Neural cell (in vitro differentiated cells): ENCODE measurements at regions not wholly inside any gene's neighbourhood (a gene's known extent, or its start where the extent isn't known, plus 50 kb on each side); places are given as distances from the start of the nearest gene placed in this dataset.

Experiments
- H2AFZ ChIP-seq: fragments of 200-600, 300-800 bp; sonication (generic), shearing (Covaris generic); 2 replicates; pipeline ENCODE4 v1.6.0; 2014; ENCODE audit warnings: low read depth, mild to moderate bottlenecking, antibody characterized with exemption, low read length, moderate library complexity
- H3F3A ChIP-seq: fragments of 200-600 bp; shearing (Covaris generic); 2 replicates; pipeline ENCODE4 v1.6.1; 2016; ENCODE audit warnings: mild to moderate bottlenecking, moderate library complexity, mixed read lengths, antibody characterized with exemption, low read length; ENCODE audit not compliant: insufficient read depth, poor library complexity, severe bottlenecking
- H3K27ac ChIP-seq: fragments of 200-600, 300-800 bp; sonication (generic), shearing (Covaris generic); 2 replicates; pipeline ENCODE4 v1.5.1; 2014; ENCODE audit warnings: mild to moderate bottlenecking, low read length, moderate library complexity
- H3K27me3 ChIP-seq: fragments of 300-800, 200-600 bp; sonication (generic), shearing (Covaris generic); 2 replicates; pipeline ENCODE4 v1.6.0; 2014; ENCODE audit warnings: mild to moderate bottlenecking, low read depth, low read length, moderate library complexity; ENCODE audit not compliant: insufficient read depth
- H3K36me3 ChIP-seq: fragments of 300-800, 200-600 bp; sonication (generic), shearing (Covaris generic); 2 replicates; pipeline ENCODE4 v1.5.1; 2014; ENCODE audit warnings: mild to moderate bottlenecking, antibody characterized with exemption, low read length, moderate library complexity; ENCODE audit not compliant: insufficient read depth
- H3K4me2 ChIP-seq: fragments of 300-800, 200-600 bp; sonication (generic), shearing (Covaris generic); 2 replicates; pipeline ENCODE4 v1.6.0; 2014; ENCODE audit warnings: mild to moderate bottlenecking, low read length
- H3K4me3 ChIP-seq: fragments of 300-800, 200-600 bp; sonication (generic), shearing (Covaris generic); 2 replicates; pipeline ENCODE4 v1.5.1; 2014; ENCODE audit warnings: mild to moderate bottlenecking, low read length, moderate library complexity
- H3K79me2 ChIP-seq: fragments of 200-600 bp; shearing (Covaris generic); replicated peaks from 2 replicates; pipeline ENCODE4 v1.6.0; 2014; ENCODE audit warnings: mild to moderate bottlenecking, low read length, moderate library complexity; ENCODE audit not compliant: insufficient read depth
- H3K9ac ChIP-seq: fragments of 300-800, 200-600 bp; sonication (generic), shearing (Covaris generic); 2 replicates; pipeline ENCODE4 v1.6.1; 2016; ENCODE audit warnings: mild to moderate bottlenecking, low read length, mixed read lengths
- H3K9me2 ChIP-seq: fragments of 200-600 bp; shearing (Covaris generic); 2 replicates; pipeline ENCODE4 v1.6.1; 2016; ENCODE audit warnings: mild to moderate bottlenecking, low read length, mixed read lengths; ENCODE audit not compliant: insufficient read depth
- H3K9me3 ChIP-seq: fragments of 200-600, 300-800 bp; sonication (generic), shearing (Covaris generic); 2 replicates; pipeline ENCODE4 v1.6.1; 2016; ENCODE audit warnings: mild to moderate bottlenecking, mixed run types, low read length, moderate library complexity, mixed read lengths
- H4K20me1 ChIP-seq: fragments of 200-600 bp; shearing (Covaris generic); 2 replicates; pipeline ENCODE4 v1.6.1; 2016; ENCODE audit warnings: mild to moderate bottlenecking, mixed run types; ENCODE audit not compliant: insufficient read depth
- CTCF ChIP-seq: fragments of 450-650 bp; IDR thresholded peaks from 2 replicates; pipeline ENCODE4 v1.5.1; 2014; ENCODE audit warnings: antibody characterized with exemption, mild to moderate bottlenecking, moderate library complexity; ENCODE audit not compliant: poor library complexity, severe bottlenecking
- EP300 ChIP-seq: fragments of 450-650 bp; conservative IDR thresholded peaks from 2 replicates; pipeline ENCODE4 v1.6.1; 2014; ENCODE audit warnings: antibody characterized with exemption, mild to moderate bottlenecking, moderate library complexity; ENCODE audit not compliant: poor library complexity, severe bottlenecking
- EZH2 ChIP-seq: fragments of 200-600, 300-800 bp; shearing (Covaris generic), sonication (generic); IDR thresholded peaks from 2 replicates; pipeline ENCODE4 v1.6.1; 2014; ENCODE audit warnings: antibody characterized with exemption, low read length, borderline replicate concordance, mild to moderate bottlenecking; ENCODE audit not compliant: insufficient read depth, poor library complexity, severe bottlenecking
- MXI1 ChIP-seq: fragments of 450-650 bp; conservative IDR thresholded peaks from 2 replicates; pipeline ENCODE4 v1.6.1; 2014; ENCODE audit warnings: antibody characterized with exemption, mild to moderate bottlenecking; ENCODE audit not compliant: poor library complexity, severe bottlenecking
- POLR2AphosphoS5 ChIP-seq: IDR thresholded peaks from 2 replicates; pipeline ENCODE4 v1.6.1; 2012
- RAD21 ChIP-seq: fragments of 450-650 bp; conservative IDR thresholded peaks from 2 replicates; pipeline ENCODE4 v1.6.1; 2014; ENCODE audit warnings: antibody characterized with exemption, mild to moderate bottlenecking, moderate library complexity
- REST ChIP-seq: IDR thresholded peaks from 2 replicates; pipeline ENCODE4 v1.6.1; 2012; ENCODE audit warnings: borderline replicate concordance
- SMC3 ChIP-seq: fragments of 450-650 bp; conservative IDR thresholded peaks from 2 replicates; pipeline ENCODE4 v1.6.1; 2014; ENCODE audit warnings: antibody characterized with exemption, mild to moderate bottlenecking, moderate library complexity; ENCODE audit not compliant: poor library complexity
- TAF1 ChIP-seq: IDR thresholded peaks from 2 replicates; pipeline ENCODE4 v1.6.1; 2012; ENCODE audit warnings: low read depth

GRCh38 chr10:78654047-78654590 is 414.6 kb upstream of the ZMIZ1 start:
- no peaks in the 10 kb centered on the region for H3K79me2 ChIP-seq
- TF ChIP-seq RAD21 (no peak), EP300 (no peak), CTCF (no peak), SMC3 (no peak), REST (no peak), EZH2 (no peak), POLR2AphosphoS5 (no peak), TAF1 (no peak), MXI1 (no peak)
- no peak overlapping the region for H2AFZ ChIP-seq
- H3K4me2 ChIP-seq, result no peak overlapping the region
- H3K4me3 ChIP-seq, result no peak overlapping the region
- H3K27me3 ChIP-seq, result no peaks in the 10 kb centered on the region
- H3K27ac ChIP-seq, result no peak overlapping the region
- H3K36me3 ChIP-seq, result no peaks in the 10 kb centered on the region
- H3K9ac ChIP-seq, result no peak overlapping the region
- peaks cover 3% of the 10 kb centered on the region for H3F3A ChIP-seq
- H3K9me3 ChIP-seq, result no peaks in the 10 kb centered on the region
- no peaks in the 10 kb centered on the region for H3K9me2 ChIP-seq
- no peaks in the 10 kb centered on the region for H4K20me1 ChIP-seq

- Histone ChIP-seq H4K20me1 (no peaks in the 10 kb centered on the region), H3K4me2 (no peak overlapping the region), H2AFZ (no peak overlapping the region), H3K27me3 (no peaks in the 10 kb centered on the region), H3K27ac (peak overlapping the region; percentile 83), H3K9ac (peak overlapping the region; percentile 70), H3K9me2 (no peaks in the 10 kb centered on the region), H3K79me2 (no peaks in the 10 kb centered on the region), H3K9me3 (no peaks in the 10 kb centered on the region), H3K4me3 (peak overlapping the region; percentile 25), H3F3A (peaks cover 3% of the 10 kb centered on the region), H3K36me3 (no peaks in the 10 kb centered on the region)
- TF ChIP-seq MXI1, result no peak
- no peak for TF ChIP-seq EZH2
- TF ChIP-seq TAF1, result no peak
- TF ChIP-seq RAD21, result no peak
- no peak for TF ChIP-seq CTCF
These were observed 412.8 kb upstream of the ZMIZ1 start for GRCh38 chr10:78655979-78656378.
